SIG-M5 treated with dmso at 0.1 percent for 504 hours (cell line): ENCODE measurements at regions not wholly inside any gene's neighbourhood (a gene's known extent, or its start where the extent isn't known, plus 50 kb on each side); places are given as distances from the start of the nearest gene placed in this dataset.

ENCODE experiments used
- DNase-seq: peaks from one replicate; lab custom pipeline; 2025; ENCODE audit not compliant: unreplicated experiment; lab: John Stamatoyannopoulos, UW

- DNase-seq = no peak
These were observed 152.4 kb downstream of the TEX29 start for GRCh38 chr13:111472559-111473460.

DNA sequence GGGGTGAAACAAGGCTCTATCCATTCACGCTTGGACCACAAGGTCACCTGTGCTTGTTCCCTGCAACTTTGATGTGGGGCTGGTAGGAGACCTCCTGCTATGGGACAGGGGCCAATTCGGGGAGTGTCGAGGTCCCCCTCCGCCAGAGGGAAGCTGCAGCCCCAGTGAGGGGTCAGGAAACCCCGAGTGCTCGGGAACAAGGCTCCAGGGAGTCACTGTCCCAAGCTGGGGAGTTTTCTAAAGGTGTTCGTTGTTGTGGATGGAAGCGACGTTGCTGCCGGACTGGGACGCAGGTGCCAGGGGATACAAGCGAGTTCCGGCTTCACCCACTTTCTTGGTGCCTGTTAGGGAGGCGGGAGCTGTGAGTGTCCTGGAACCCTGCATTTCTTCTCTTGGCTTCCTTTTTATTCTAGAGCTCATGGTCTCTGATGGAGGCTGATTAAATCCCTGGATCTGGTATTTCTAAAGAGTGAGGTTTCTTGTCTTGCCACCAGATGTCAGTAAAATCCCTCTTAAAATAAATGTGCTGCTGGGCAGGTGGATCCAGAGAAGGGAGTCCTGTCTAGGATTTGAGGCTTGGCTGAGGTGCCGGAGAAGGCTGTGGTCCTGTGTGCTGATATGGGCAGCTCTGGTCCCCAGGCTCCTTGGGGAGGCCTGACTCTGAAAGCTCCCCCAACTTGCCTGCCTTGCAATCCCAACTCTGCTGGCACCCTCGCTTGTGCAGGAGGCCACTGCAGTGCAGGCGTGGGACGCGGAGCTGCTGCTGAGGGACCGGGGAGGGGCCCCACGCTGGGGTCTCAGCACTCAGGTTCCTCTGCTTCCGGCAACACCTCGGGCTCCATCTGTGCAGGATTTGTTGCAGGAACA, 153.9 kb downstream of the TEX29 start:
- DNase-seq = peak; percentile 63

GRCh38 chr13:111475488-111475887, 155.0 kb downstream of the TEX29 start:
- DNase-seq = no peak

GRCh38 chr13:111476197-111476596, 155.8 kb downstream of the TEX29 start:
- DNase-seq = no peak

- DNase-seq = no peak
These were observed 159.0 kb downstream of the TEX29 start for GRCh38 chr13:111479412-111479811.

DNA sequence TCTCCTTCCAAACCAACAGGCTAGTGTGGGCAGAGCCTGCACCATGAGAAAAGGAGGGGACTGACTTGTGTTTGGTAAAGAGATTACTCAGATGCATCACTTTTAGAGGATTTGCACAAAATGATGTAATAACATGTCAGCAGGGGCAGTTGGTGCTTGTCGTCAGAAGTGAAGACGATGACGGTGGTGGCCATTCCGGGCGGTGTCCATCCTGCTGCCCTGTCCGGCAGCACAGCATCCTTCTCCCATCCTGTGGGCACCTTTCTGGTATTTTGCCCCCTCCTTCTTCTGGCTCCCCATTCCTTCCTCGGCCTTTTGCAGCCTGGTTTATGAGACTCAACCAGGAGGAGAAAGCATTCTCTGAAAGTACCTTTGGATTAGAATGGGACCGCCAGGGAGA, 160.1 kb downstream of the TEX29 start:
- no peak for DNase-seq

- DNase-seq = no peak
These were observed 160.5 kb downstream of the TEX29 start for GRCh38 chr13:111480976-111481375.

GRCh38 chr13:111482126-111482525, 161.7 kb downstream of the TEX29 start:
- no peak for DNase-seq

DNA sequence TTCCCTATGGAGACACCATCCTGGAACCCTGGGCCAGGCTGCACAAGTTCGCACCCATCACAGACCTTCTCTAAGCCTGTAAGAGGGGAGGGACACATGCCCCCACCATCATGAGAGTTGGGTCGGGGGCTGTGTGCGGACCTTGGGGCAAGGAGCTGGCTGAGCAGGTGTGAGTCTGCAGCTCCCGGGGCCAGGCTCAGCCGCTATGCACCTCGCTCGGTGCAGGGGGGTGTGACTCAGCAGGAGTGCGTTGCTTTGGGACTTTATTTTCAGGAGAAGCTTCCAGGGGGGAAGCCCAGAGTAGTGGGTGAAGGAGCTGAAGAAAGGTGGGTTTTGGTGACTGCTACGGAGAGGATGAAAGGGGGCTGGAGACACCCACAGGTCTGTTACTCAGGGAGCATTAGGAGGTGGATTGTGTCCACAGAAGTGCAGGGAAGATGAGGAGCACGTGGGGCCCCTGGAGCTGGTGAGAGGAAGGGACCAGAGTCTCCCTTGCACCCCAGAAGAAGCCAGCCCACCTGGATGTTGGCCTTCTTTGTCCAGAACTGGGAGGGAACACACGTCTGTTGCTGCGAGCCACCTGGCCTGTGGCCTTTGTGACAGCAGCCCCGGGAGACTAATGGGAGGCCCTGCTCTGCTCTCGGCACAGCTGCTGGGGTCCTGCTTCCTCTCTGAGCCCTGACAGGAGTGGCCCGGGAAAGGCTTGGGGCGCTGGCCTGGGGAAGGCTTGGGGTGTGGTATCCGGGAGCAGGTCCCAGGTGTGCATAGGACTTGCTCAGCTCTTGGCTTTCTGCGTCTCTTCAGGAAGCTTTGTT, 162.6 kb downstream of the TEX29 start:
- no peak for DNase-seq

DNA sequence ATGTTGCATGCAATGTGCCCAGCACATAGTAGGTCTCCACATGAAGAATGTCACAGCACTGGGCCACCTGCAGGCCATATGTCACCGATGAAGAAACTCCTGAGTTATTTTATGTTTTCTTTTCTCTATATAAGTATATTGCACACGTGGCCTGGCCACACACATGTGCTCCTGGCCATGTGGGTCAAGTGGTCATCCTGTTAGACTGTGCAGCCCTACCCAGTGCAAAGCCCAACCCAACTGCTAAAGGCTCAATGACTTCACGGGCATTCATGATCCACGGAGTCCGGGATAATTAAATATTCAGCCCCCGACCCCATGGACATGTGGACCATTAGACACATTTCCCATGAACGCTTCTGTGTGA, 163.2 kb downstream of the TEX29 start:
- DNase-seq = no peak

GRCh38 chr13:111484141-111484925, 163.9 kb downstream of the TEX29 start:
- no peak for DNase-seq

- DNase-seq = no peak
These were observed 164.5 kb downstream of the TEX29 start for GRCh38 chr13:111484959-111485358.

- DNase-seq = no peak
These were observed 165.2 kb downstream of the TEX29 start for GRCh38 chr13:111485491-111486250.

DNA sequence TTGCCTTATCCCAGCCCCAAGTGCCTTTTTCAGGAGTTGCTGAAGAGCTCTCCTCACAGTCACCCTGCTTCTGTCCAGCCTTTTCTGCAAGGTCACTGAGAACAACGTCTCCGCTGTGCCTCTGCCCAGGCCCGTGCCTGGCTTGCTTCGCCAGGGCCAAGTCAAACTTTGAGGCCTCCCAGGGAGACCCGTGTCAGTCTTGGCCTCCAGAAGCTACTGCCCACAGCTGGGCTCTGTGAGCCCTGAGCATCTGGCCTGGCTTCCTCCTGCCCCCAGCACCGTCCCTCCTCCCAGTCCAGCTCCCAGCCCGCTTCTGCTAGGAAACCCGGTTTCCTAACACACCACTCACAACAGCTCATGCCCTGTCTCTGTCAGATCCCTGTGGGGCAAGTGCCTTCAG, 165.9 kb downstream of the TEX29 start:
- DNase-seq = no peak

- DNase-seq = no peak
These were observed 166.4 kb downstream of the TEX29 start for GRCh38 chr13:111486801-111487200.

GRCh38 chr13:111488486-111489132, 168.2 kb downstream of the TEX29 start:
- no peak for DNase-seq

GRCh38 chr13:111489301-111489700, 168.9 kb downstream of the TEX29 start:
- no peak for DNase-seq

DNA sequence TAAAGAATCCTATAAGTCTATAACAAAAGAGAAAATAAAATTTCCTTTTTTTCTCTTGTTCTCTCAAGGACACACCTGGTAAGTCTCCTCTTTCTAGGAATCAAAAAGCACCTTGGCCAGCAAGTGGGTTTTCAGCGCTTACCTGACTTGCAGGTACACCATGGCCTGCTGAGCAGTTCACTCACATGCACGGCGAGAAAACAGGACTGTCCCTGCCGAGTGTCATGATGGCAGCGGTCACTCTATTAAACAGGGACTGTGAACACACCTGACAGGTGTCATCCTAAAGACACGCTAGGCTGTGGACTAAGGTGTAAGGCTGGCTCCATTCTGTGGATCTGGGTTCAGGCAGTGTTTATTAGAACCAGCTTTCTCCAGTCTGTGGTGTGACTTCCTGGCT, 170.2 kb downstream of the TEX29 start:
- no peak for DNase-seq

DNA sequence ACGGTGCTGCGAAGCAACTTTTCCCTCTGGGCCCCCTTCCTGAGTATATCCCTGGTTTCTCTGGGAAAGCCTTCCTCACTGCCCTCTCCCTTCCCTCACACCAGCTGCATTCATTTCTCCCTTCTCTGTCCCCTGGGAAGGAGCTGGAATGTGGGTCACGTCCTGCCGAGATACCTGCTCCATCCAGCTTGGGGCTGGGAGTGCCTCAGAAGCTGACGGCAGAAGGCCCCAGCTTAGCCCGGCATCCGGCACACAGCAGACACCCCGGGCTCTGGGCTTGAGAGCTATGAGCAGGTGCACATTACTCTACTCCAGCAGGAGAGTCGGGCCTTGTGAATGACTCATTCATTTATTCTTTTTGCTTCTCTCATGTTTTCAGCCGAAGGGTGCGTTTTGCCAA, 170.6 kb downstream of the TEX29 start:
- DNase-seq = no peak
